BE2C (cell line): ENCODE measurements at regions not wholly inside any gene's neighbourhood (a gene's known extent, or its start where the extent isn't known, plus 50 kb on each side); places are given as distances from the start of the nearest gene placed in this dataset.

Source experiments
- DNase-seq: peaks from one replicate; pipeline ENCODE4 v3.0.0-alpha.2; 2020
- H3K27me3 ChIP-seq: fragments of 250-450 bp; sonication (Bioruptor Pico); 2 replicates; pipeline ENCODE4 v1.5.1; 2020; ENCODE audit warnings: mild to moderate bottlenecking
- H3K36me3 ChIP-seq: fragments of 250-450 bp; sonication (Bioruptor Pico); 2 replicates; pipeline ENCODE4 v1.5.1; 2020; ENCODE audit warnings: mild to moderate bottlenecking
- H3K4me1 ChIP-seq: fragments of 250-450 bp; sonication (Bioruptor Pico); 2 replicates; pipeline ENCODE4 v1.5.1; 2020
- H3K4me3 ChIP-seq: 2 replicates; pipeline ENCODE4 v1.5.1; 2011; ENCODE audit warnings: low read depth, low read length
- H3K9me3 ChIP-seq: fragments of 250-450 bp; sonication (Bioruptor Pico); 2 replicates; pipeline ENCODE4 v1.5.1; 2020
- TF ChIP-seq, protein P1 (sequence below): IDR thresholded peaks from 2 replicates; pipeline ENCODE4 v1.5.1; 2012; ENCODE audit warnings: mild to moderate bottlenecking, low read depth, low read length

DNA sequence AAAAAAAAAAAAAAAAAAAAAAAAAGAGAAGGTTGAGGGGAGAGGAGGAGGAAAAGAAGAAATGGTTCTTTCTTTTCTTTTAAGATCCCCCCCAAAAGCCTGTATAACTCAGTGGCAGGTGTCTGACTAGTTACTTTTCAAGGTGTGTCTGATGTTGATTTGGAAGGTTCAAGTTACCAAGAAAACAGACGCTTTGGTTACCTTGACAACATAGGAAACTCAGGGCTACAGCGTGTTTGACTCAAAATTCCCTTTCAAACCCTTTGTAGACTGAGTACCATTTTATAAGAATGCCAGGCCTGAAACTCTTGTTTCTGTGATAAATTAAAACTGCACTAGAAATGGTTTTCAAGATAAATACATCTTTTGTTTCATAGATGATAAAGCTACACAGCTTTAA, 286.8 kb downstream of the SKIDA1 start:
- H3K27me3 ChIP-seq, result no peaks in the 10 kb centered on the region
- TF ChIP-seq, protein P1, sequence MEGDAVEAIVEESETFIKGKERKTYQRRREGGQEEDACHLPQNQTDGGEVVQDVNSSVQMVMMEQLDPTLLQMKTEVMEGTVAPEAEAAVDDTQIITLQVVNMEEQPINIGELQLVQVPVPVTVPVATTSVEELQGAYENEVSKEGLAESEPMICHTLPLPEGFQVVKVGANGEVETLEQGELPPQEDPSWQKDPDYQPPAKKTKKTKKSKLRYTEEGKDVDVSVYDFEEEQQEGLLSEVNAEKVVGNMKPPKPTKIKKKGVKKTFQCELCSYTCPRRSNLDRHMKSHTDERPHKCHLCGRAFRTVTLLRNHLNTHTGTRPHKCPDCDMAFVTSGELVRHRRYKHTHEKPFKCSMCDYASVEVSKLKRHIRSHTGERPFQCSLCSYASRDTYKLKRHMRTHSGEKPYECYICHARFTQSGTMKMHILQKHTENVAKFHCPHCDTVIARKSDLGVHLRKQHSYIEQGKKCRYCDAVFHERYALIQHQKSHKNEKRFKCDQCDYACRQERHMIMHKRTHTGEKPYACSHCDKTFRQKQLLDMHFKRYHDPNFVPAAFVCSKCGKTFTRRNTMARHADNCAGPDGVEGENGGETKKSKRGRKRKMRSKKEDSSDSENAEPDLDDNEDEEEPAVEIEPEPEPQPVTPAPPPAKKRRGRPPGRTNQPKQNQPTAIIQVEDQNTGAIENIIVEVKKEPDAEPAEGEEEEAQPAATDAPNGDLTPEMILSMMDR, result no peak
- no peak for DNase-seq
- H3K36me3 ChIP-seq, result no peaks in the 10 kb centered on the region
- H3K9me3 ChIP-seq, result no peaks in the 10 kb centered on the region
- no peak overlapping the region for H3K4me3 ChIP-seq
- no peaks in the 10 kb centered on the region for H3K4me1 ChIP-seq

DNA sequence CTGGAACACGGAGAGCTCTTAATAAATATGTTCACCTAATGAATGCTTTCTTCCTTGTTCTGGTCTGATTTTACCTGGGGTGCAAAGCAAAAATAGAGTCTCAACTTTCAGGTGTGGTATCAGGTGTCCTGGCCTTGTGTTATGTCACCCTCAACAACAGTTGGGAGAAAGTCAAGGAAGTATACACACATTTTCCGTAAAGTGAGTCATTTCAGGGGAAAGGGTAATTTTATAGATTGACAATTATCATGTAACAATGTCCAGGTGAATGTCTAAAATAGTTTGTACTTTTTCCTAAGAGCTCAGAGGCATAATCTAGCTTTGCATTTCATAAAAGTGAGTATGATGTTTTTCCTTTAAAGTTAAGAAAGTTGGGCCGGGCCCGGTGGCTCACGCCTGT, 287.4 kb downstream of the SKIDA1 start:
- H3K4me1 ChIP-seq, result no peaks in the 10 kb centered on the region
- TF ChIP-seq, protein P1, result no peak
- no peaks in the 10 kb centered on the region for H3K9me3 ChIP-seq
- H3K36me3 ChIP-seq, result no peaks in the 10 kb centered on the region
- no peak for DNase-seq
- no peak overlapping the region for H3K4me3 ChIP-seq
- H3K27me3 ChIP-seq, result no peaks in the 10 kb centered on the region

DNA sequence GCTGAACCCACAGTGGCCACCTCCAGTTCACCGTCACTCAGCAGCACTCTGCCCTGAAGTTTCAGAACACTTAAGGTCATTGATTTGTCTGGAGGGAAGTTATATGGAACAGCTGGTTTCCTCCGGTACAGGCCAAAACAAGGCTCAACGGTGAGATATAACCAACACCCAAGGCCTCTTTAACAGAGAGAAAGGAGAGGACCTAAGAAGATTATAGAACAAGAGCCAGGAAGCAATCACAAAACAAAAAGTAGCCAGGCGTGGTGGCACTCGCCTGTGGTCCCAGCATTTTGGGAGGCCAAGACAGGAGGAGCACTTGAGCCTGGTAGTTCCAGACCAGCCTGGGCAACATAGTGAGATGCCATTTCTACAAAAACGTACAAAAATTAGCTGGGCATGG, 290.7 kb downstream of the SKIDA1 start:
- no peak for DNase-seq
- Histone ChIP-seq H3K9me3 (no peaks in the 10 kb centered on the region), H3K4me3 (no peak overlapping the region), H3K27me3 (no peaks in the 10 kb centered on the region), H3K36me3 (no peaks in the 10 kb centered on the region), H3K4me1 (no peaks in the 10 kb centered on the region)
- TF ChIP-seq, protein P1, result no peak

DNA sequence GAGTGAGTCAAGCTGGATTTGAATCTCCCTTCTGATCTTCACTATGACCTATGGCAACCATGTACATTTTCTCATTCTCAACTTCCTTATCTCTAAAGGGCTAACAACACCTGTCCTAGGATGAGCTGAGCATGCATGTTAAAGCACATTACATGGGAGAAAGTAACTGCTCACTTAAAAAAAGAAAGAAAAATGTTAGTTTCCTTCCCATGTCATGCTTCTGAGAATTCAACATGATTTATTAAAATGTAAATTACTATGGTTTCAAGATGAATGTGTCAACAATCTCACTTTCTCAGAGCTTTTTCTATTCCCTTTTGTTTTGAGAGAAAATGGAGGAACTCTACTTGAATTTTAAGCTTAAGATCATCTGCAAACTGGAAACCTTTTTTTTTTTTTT, 295.3 kb downstream of the SKIDA1 start:
- no peaks in the 10 kb centered on the region for H3K36me3 ChIP-seq
- no peaks in the 10 kb centered on the region for H3K9me3 ChIP-seq
- H3K4me1 ChIP-seq, result no peaks in the 10 kb centered on the region
- TF ChIP-seq, protein P1, result no peak
- DNase-seq, result no peak
- no peaks in the 10 kb centered on the region for H3K27me3 ChIP-seq
- no peak overlapping the region for H3K4me3 ChIP-seq

DNA sequence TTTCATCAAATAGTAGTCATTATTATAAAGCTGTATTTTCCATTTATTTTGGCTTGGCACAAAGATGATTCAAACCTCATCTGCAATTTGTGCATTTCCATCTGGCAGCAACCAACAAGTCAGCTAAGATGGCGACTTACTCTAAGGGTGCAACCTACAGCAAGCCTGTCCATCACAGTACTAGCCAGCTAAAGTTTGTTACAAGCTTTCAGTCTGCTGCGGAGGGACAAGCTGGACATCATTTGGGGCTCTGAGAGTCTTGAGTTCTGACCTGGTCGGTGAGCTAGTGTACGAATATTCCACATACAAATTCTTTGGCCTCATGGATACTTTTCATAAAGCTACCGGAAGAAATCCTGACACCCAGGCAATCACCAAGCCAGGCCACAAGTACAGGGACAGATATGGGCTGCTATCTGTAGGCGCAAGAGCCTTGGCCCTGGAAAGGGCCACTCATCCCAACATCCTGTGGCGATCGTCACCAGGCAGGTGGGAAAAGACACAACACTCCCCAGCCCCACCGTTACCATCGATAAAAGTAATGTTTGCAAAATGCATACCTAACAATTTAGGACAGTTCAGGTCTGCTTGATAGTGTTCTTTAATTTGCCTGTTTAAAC, 307.6 kb downstream of the SKIDA1 start:
- no peaks in the 10 kb centered on the region for H3K36me3 ChIP-seq
- no peak for DNase-seq
- no peaks in the 10 kb centered on the region for H3K4me1 ChIP-seq
- TF ChIP-seq, protein P1, result no peak
- no peaks in the 10 kb centered on the region for H3K9me3 ChIP-seq
- no peaks in the 10 kb centered on the region; the same call in 1 of the 2 replicates for H3K27me3 ChIP-seq
- H3K4me3 ChIP-seq, result no peak overlapping the region

DNA sequence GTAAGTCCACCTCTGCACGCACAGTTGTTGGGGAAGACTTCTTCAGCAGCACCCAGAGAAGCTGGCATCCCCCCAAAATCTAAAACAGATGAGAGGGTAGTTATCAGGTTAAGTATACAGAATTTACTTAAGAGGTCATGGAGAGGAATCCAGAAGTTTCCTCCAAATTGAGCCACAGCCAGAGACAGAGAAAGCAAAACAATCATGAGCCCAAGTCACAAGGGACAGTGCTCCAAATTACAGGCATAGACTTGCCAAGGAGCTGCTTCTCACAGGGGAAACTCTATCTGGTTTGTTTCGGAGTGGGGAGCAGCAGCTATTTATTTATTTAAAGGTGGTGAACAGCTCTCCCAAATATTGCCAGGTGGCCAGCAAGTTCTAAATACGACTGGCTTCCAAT, 308.4 kb downstream of the SKIDA1 start:
- H3K4me1 ChIP-seq, result no peaks in the 10 kb centered on the region
- no peaks in the 10 kb centered on the region for H3K36me3 ChIP-seq
- H3K27me3 ChIP-seq, result no peaks in the 10 kb centered on the region; the same call in 1 of the 2 replicates
- H3K4me3 ChIP-seq, result no peak overlapping the region
- DNase-seq, result no peak
- no peaks in the 10 kb centered on the region for H3K9me3 ChIP-seq
- TF ChIP-seq, protein P1, result no peak
